ENCODE measurements at regions not wholly inside any gene's neighbourhood (a gene's known extent, or its start where the extent isn't known, plus 50 kb on each side); places are given as distances from the start of the nearest gene placed in this dataset.

GRCh38 chr10:4371691-4372295 lies 454.2 kb upstream of the AKR1E2 start:
- no peak for DNase-seq

- no peak for DNase-seq
These were observed 455.6 kb upstream of the AKR1E2 start for GRCh38 chr10:4370376-4370775.

GRCh38 chr10:4361581-4361980 lies 464.4 kb upstream of the AKR1E2 start:
- no peak for DNase-seq

GRCh38 chr10:4359003-4359402 lies 467.0 kb upstream of the AKR1E2 start:
- DNase-seq = no peak

GRCh38 chr10:4357911-4358310 lies 468.1 kb upstream of the AKR1E2 start:
- no peak for DNase-seq

- no peak for DNase-seq
These were observed 470.7 kb upstream of the AKR1E2 start for GRCh38 chr10:4355350-4355749.

- no peak for DNase-seq
These were observed 471.6 kb upstream of the AKR1E2 start for GRCh38 chr10:4354382-4354812.

- DNase-seq = no peak
These were observed 472.0 kb upstream of the AKR1E2 start for GRCh38 chr10:4353964-4354363.

- DNase-seq = no peak
These were observed 472.9 kb upstream of the AKR1E2 start for GRCh38 chr10:4353059-4353655.

- no peak for DNase-seq
These were observed 473.5 kb upstream of the AKR1E2 start for GRCh38 chr10:4352414-4352961.

GRCh38 chr10:4351723-4352413 lies 474.1 kb upstream of the AKR1E2 start:
- no peak for DNase-seq

GRCh38 chr10:4347397-4347796 lies 478.6 kb upstream of the AKR1E2 start:
- DNase-seq = no peak

- no peak for DNase-seq
These were observed 479.9 kb upstream of the AKR1E2 start for GRCh38 chr10:4345877-4346646.

- DNase-seq = no peak
These were observed 481.5 kb upstream of the AKR1E2 start for GRCh38 chr10:4344492-4344994.

GRCh38 chr10:4343873-4344272 lies 482.1 kb upstream of the AKR1E2 start:
- DNase-seq = no peak

- DNase-seq = no peak
These were observed 482.9 kb upstream of the AKR1E2 start for GRCh38 chr10:4343091-4343490.

- no peak for DNase-seq
These were observed 487.2 kb upstream of the AKR1E2 start for GRCh38 chr10:4338768-4339167.

GRCh38 chr10:4337563-4337962 lies 488.4 kb upstream of the AKR1E2 start:
- DNase-seq = no peak

- no peak for DNase-seq
These were observed 491.1 kb upstream of the AKR1E2 start for GRCh38 chr10:4334871-4335270.

- no peak for DNase-seq
These were observed 492.0 kb upstream of the AKR1E2 start for GRCh38 chr10:4334015-4334414.

- DNase-seq = no peak
These were observed 492.5 kb upstream of the AKR1E2 start for GRCh38 chr10:4333459-4333894.

- no peak for DNase-seq
These were observed 493.1 kb upstream of the AKR1E2 start for GRCh38 chr10:4332764-4333458.
